H1 (cell line): ENCODE measurements at regions not wholly inside any gene's neighbourhood (a gene's known extent, or its start where the extent isn't known, plus 50 kb on each side); places are given as distances from the start of the nearest gene placed in this dataset.

ENCODE experiments used
- CTCF ChIA-PET: fragments of 300-600 bp; sonication (Branson Sonifier 250); formaldehyde crosslinking; loops from one replicate; lab custom pipeline; 2021; ENCODE audit not compliant: partially characterized antibody; lab: Charles Lee
- POLR2A ChIA-PET: fragments of 300-600 bp; sonication (Branson Sonifier 250); formaldehyde crosslinking; loops from one replicate; lab custom pipeline; 2021; ENCODE audit warnings: inconsistent platforms; ENCODE audit not compliant: partially characterized antibody; lab: Charles Lee
- DNase-seq, 2 experiments: peaks; one replicate each; pipeline versions ENCODE4 v3.0.0 to v3.0.0-alpha.2; 2010 to 2022; ENCODE audit warnings: low spot score in 2 of 2, low read depth in 1 of 2, mixed read lengths in 1 of 2
- FAIRE-seq: peaks from 2 replicates; lab custom pipeline; 2011; peaks lifted over from hg19 to GRCh38; lab: Jason Lieb, UNC
- H2AFZ ChIP-seq: 2 replicates; pipeline ENCODE4 v1.8.1; 2012; ENCODE audit warnings: low read length, inconsistent platforms
- H2AK5ac ChIP-seq: 2 replicates; pipeline ENCODE4 v1.6.1; 2013; ENCODE audit warnings: low read depth, low read length
- H2BK120ac ChIP-seq: replicated peaks from 2 replicates; pipeline ENCODE3; 2013; ENCODE audit warnings: low read depth, low read length, inconsistent platforms
- H2BK12ac ChIP-seq: 2 replicates; pipeline ENCODE4 v1.6.1; 2013; ENCODE audit warnings: low read depth, low read length
- H2BK15ac ChIP-seq: 2 replicates; pipeline ENCODE4 v1.6.1; 2013; ENCODE audit warnings: low read length
- H2BK20ac ChIP-seq: 2 replicates; pipeline ENCODE4 v1.6.1; 2013; ENCODE audit warnings: low read length
- H2BK5ac ChIP-seq: 2 replicates; pipeline ENCODE4 v1.6.1; 2013; ENCODE audit warnings: low read depth, low read length
- H3K14ac ChIP-seq: 2 replicates; pipeline ENCODE4 v1.6.1; 2013; ENCODE audit warnings: inconsistent platforms; ENCODE audit not compliant: insufficient read length
- H3K18ac ChIP-seq: 2 replicates; pipeline ENCODE4 v1.6.1; 2013; ENCODE audit warnings: low read length; ENCODE audit errors: extremely low read depth
- H3K23ac ChIP-seq: 2 replicates; pipeline ENCODE4 v1.6.1; 2013; ENCODE audit warnings: inconsistent platforms; ENCODE audit not compliant: insufficient read length
- H3K23me2 ChIP-seq: 2 replicates; pipeline ENCODE4 v1.6.1; 2013; ENCODE audit warnings: low read depth, low read length
- H3K27ac ChIP-seq: 2 replicates; pipeline ENCODE4 v1.6.1; 2011; ENCODE audit warnings: low read depth, low read length, inconsistent platforms
- H3K27me3 ChIP-seq, 4 experiments: replicated peaks in 1 of 4; 1 replicate in 1 of 4; 2 replicates in 3 of 4; pipeline versions ENCODE4 v1.6.1 to v1.8.1; 2011 to 2013; ENCODE audit warnings: low read length in 3 of 4, mild to moderate bottlenecking in 3 of 4, inconsistent platforms in 2 of 4, mixed read lengths in 2 of 4, moderate library complexity in 1 of 4; ENCODE audit not compliant: control insufficient read depth in 3 of 4, insufficient read depth in 3 of 4; ENCODE audit errors: extremely low read depth in 1 of 4
- H3K36me3 ChIP-seq, 4 experiments: 2 replicates each; pipeline versions ENCODE4 v1.6.1 to v1.8.1; 2011 to 2013; ENCODE audit warnings: mild to moderate bottlenecking in 4 of 4, low read length in 3 of 4, moderate library complexity in 2 of 4, control low read depth in 1 of 4, inconsistent platforms in 1 of 4; ENCODE audit not compliant: insufficient read depth in 4 of 4, control insufficient read depth in 2 of 4
- H3K4ac ChIP-seq: replicated peaks from 2 replicates; pipeline ENCODE3; 2013; ENCODE audit warnings: low read length, low read depth, mixed read lengths, inconsistent platforms; ENCODE audit not compliant: insufficient read length
- H3K4me1 ChIP-seq, 4 experiments: replicated peaks in 1 of 4; 1 replicate in 1 of 4; 2 replicates in 3 of 4; pipeline versions ENCODE4 v1.6.1 to v1.8.1; 2011 to 2013; ENCODE audit warnings: low read length in 3 of 4, inconsistent platforms in 2 of 4, mixed read lengths in 1 of 4; ENCODE audit not compliant: insufficient read depth in 4 of 4, control insufficient read depth in 3 of 4
- H3K4me2 ChIP-seq, 2 experiments: 2 replicates each; pipeline versions ENCODE4 v1.6.1 to v1.8.1; 2011 to 2013; ENCODE audit warnings: low read depth in 2 of 2, low read length in 2 of 2, control low read depth in 1 of 2, inconsistent platforms in 1 of 2, mild to moderate bottlenecking in 1 of 2; ENCODE audit not compliant: insufficient read depth in 1 of 2
- H3K4me3 ChIP-seq, 4 experiments: fragments of 200-600, 300-600 bp in 1 of 4; sonication (generic), shearing (Covaris generic), sonication (Bioruptor Twin) in 1 of 4; 2 replicates each; pipeline versions ENCODE4 v1.5.1 to v1.8.1; 2011 to 2016; ENCODE audit warnings: low read length in 4 of 4, low read depth in 3 of 4, control low read depth in 2 of 4, inconsistent platforms in 2 of 4, mild to moderate bottlenecking in 2 of 4, mixed read lengths in 1 of 4, moderate library complexity in 1 of 4; ENCODE audit not compliant: insufficient read depth in 2 of 4; ENCODE audit errors: extremely low read depth in 1 of 4
- H3K56ac ChIP-seq: replicated peaks from 2 replicates; pipeline ENCODE3; 2013; ENCODE audit warnings: low read depth, mild to moderate bottlenecking, mixed read lengths, low read length, inconsistent platforms; ENCODE audit not compliant: insufficient read length
- H3K79me1 ChIP-seq: 2 replicates; pipeline ENCODE4 v1.6.1; 2013; ENCODE audit warnings: low read depth, low read length, control low read depth
- H3K79me2 ChIP-seq, 2 experiments: 2 replicates each; pipeline versions ENCODE4 v1.6.1 to v1.8.1; 2012 to 2013; ENCODE audit warnings: low read length in 2 of 2, mild to moderate bottlenecking in 2 of 2, inconsistent platforms in 1 of 2; ENCODE audit not compliant: insufficient read depth in 2 of 2, control insufficient read depth in 1 of 2
- H3K9ac ChIP-seq, 4 experiments: replicated peaks in 1 of 4; 1 replicate in 1 of 4; 2 replicates in 3 of 4; pipeline versions ENCODE4 v1.6.1 to v1.8.1; 2011 to 2013; ENCODE audit warnings: low read depth in 3 of 4, low read length in 3 of 4, control low read depth in 2 of 4, mild to moderate bottlenecking in 2 of 4, moderate library complexity in 2 of 4, inconsistent platforms in 1 of 4; ENCODE audit errors: extremely low read depth in 1 of 4
- H3K9me3 ChIP-seq, 2 experiments: 2 replicates each; pipeline versions ENCODE4 v1.6.1 to v1.8.1; 2012 to 2013; ENCODE audit warnings: mild to moderate bottlenecking in 2 of 2, moderate library complexity in 2 of 2, control low read depth in 1 of 2, inconsistent platforms in 1 of 2, low read depth in 1 of 2, low read length in 1 of 2, mixed read lengths in 1 of 2; ENCODE audit not compliant: insufficient read depth in 2 of 2
- H4K20me1 ChIP-seq, 2 experiments: replicated peaks in 1 of 2; 2 replicates each; pipeline versions ENCODE3 to v1.8.1; 2011 to 2013; ENCODE audit warnings: inconsistent platforms in 2 of 2, low read length in 2 of 2, mild to moderate bottlenecking in 1 of 2; ENCODE audit not compliant: insufficient read depth in 2 of 2, control insufficient read depth in 1 of 2
- H4K5ac ChIP-seq: 2 replicates; pipeline ENCODE4 v1.6.1; 2013; ENCODE audit warnings: low read length, low read depth, mixed read lengths, inconsistent platforms; ENCODE audit not compliant: insufficient read length
- H4K8ac ChIP-seq: 2 replicates; pipeline ENCODE4 v1.8.0; 2013; ENCODE audit warnings: mild to moderate bottlenecking, moderate library complexity, low read length, inconsistent platforms; ENCODE audit not compliant: insufficient read depth; ENCODE audit errors: extremely low read depth
- H4K91ac ChIP-seq: replicated peaks from 2 replicates; pipeline ENCODE3; 2013; ENCODE audit warnings: low read length, mixed read lengths, inconsistent platforms; ENCODE audit not compliant: insufficient read length
- BACH1 ChIP-seq: IDR thresholded peaks from 2 replicates; pipeline ENCODE4 v1.6.1; 2012; ENCODE audit warnings: low read length, improper control_type of control experiment
- CHD1 ChIP-seq: IDR thresholded peaks from 2 replicates; pipeline ENCODE4 v1.6.1; 2012; ENCODE audit warnings: low read depth, low read length, improper control_type of control experiment
- GABPA ChIP-seq: IDR thresholded peaks from 2 replicates; pipeline ENCODE4 v1.6.1; 2011; ENCODE audit warnings: mild to moderate bottlenecking, low read length, moderate library complexity, borderline replicate concordance; ENCODE audit not compliant: insufficient read depth
- KDM5A ChIP-seq: fragments of 200-600 bp; IDR thresholded peaks from 2 replicates; pipeline ENCODE4 v1.7.1; 2012; ENCODE audit warnings: mild to moderate bottlenecking, low read length, inconsistent platforms, mixed read lengths
- SAP30 ChIP-seq: fragments of 300-600 bp; sonication (generic); IDR thresholded peaks from 2 replicates; pipeline ENCODE4 v1.7.1; 2012; ENCODE audit warnings: low read length, moderate library complexity, mild to moderate bottlenecking, inconsistent platforms; ENCODE audit not compliant: insufficient read depth, insufficient replicate concordance
- SIN3A ChIP-seq, 2 experiments: IDR thresholded peaks in 1 of 2; conservative IDR thresholded peaks in 1 of 2; 2 replicates each; pipeline ENCODE4 v1.6.1; 2011 to 2012; ENCODE audit warnings: low read length in 2 of 2, improper control_type of control experiment in 1 of 2, low read depth in 1 of 2, mild to moderate bottlenecking in 1 of 2
- TAF7 ChIP-seq: optimal IDR thresholded peaks from 2 replicates; pipeline ENCODE3; 2011; ENCODE audit warnings: low read depth, mild to moderate bottlenecking, inconsistent platforms, low read length, moderate library complexity, borderline replicate concordance
- WGBS, 2 experiments: shearing (Covaris generic) in 1 of 2; methylation state at CpG; one replicate each; pipeline versions ENCODE4 v1.1.6 to v1.1.7; 2013 to 2015; ENCODE audit warnings: low lambda C conversion rate in 2 of 2, mixed read lengths in 2 of 2, inconsistent platforms in 1 of 2, low coverage in 1 of 2, missing lambda C conversion rate in 1 of 2; ENCODE audit not compliant: insufficient replicate concordance in 2 of 2, insufficient coverage in 1 of 2, insufficient read length in 1 of 2; ENCODE audit errors: extremely low coverage in 1 of 2, missing lambda C conversion rate in 1 of 2; 5-methylcytosine and 5-hydroxymethylcytosine counted together
- TF ChIP-seq, protein P1 (sequence below), 3 experiments: IDR thresholded peaks; 1 replicate in 2 of 3; 2 replicates in 1 of 3; pipeline versions ENCODE4 v1.5.1 to v1.6.1; 2011; ENCODE audit warnings: low read length in 3 of 3, mild to moderate bottlenecking in 3 of 3, inconsistent platforms in 2 of 3, low read depth in 1 of 3, moderate library complexity in 1 of 3; ENCODE audit not compliant: insufficient read depth in 1 of 3; ENCODE audit errors: control extremely low read depth in 1 of 3

- WGBS, 2 experiments, result 27% methylated on average over 30 of the region's 32 CpGs; no CpG with 5 or more reads in 1 of the 2 experiments
- TF ChIP-seq, protein P1, sequence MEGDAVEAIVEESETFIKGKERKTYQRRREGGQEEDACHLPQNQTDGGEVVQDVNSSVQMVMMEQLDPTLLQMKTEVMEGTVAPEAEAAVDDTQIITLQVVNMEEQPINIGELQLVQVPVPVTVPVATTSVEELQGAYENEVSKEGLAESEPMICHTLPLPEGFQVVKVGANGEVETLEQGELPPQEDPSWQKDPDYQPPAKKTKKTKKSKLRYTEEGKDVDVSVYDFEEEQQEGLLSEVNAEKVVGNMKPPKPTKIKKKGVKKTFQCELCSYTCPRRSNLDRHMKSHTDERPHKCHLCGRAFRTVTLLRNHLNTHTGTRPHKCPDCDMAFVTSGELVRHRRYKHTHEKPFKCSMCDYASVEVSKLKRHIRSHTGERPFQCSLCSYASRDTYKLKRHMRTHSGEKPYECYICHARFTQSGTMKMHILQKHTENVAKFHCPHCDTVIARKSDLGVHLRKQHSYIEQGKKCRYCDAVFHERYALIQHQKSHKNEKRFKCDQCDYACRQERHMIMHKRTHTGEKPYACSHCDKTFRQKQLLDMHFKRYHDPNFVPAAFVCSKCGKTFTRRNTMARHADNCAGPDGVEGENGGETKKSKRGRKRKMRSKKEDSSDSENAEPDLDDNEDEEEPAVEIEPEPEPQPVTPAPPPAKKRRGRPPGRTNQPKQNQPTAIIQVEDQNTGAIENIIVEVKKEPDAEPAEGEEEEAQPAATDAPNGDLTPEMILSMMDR (IDR thresholded peaks at IDR 0.05; ENCODE audit: control extremely low read depth in 1 of 3, insufficient read depth in 1 of 3, low read depth in 1 of 3, low read length in 3 of 3), result no peak
- peak; percentile 82; the same call in 1 of the 2 replicates for TF ChIP-seq GABPA
- no peak for TF ChIP-seq SAP30
- TF ChIP-seq TAF7, result peak; percentile 11
- no peak for TF ChIP-seq KDM5A
- TF ChIP-seq SIN3A (conservative IDR thresholded peaks at IDR 0.05 in 1 of 2, IDR thresholded peaks at IDR 0.05 in 1 of 2; ENCODE audit: low read depth in 1 of 2, low read length in 2 of 2), result peak in 1 of 2 experiments; percentile 87; a peak in 2 of 4 replicates
- TF ChIP-seq BACH1, result no peak
- TF ChIP-seq CHD1, result no peak
Observed at GRCh38 chr20:63116412-63117106, 99.4 kb downstream of the YTHDF1 start.

More at GRCh38 chr20:63116412-63117106, 99.4 kb downstream of the YTHDF1 start:
- no peak overlapping the region for H3K4me2 ChIP-seq
- ChIA-PET CTCF (interaction anchor here (0.6 to 1.6 kb wide), 4 partner anchors 11 to 710 kb away, joined by 3 to 4 read pairs (median 4); no protein-coding TSS in a partner anchor), POLR2A (no interaction called here)
- H3K14ac ChIP-seq, result no peak overlapping the region
- no peak overlapping the region for H3K18ac ChIP-seq
- no peak overlapping the region for H2BK120ac ChIP-seq
- H3K4me1 ChIP-seq, result no peaks in the 10 kb centered on the region; a peak in 1 of 7 replicates
- H3K27ac ChIP-seq, result no peak overlapping the region
- peak; percentile 19 to 87 for DNase-seq
- H4K91ac ChIP-seq, result no peak overlapping the region
- no peak overlapping the region for H3K56ac ChIP-seq
- peaks cover 0 to 10% of the 10 kb centered on the region in 2 experiments for H4K20me1 ChIP-seq
- H3K4me3 ChIP-seq, result no peak overlapping the region
- no peak overlapping the region for H2AFZ ChIP-seq
- no peak overlapping the region for H2BK20ac ChIP-seq
- no peaks in the 10 kb centered on the region for H3K79me2 ChIP-seq
- no peak overlapping the region for H3K9ac ChIP-seq
- H3K9me3 ChIP-seq, result no peaks in the 10 kb centered on the region
- H4K8ac ChIP-seq, result no peak overlapping the region; the same call in 1 of the 2 replicates
- H3K79me1 ChIP-seq, result no peaks in the 10 kb centered on the region
- H3K23me2 ChIP-seq, result peaks cover 2% of the 10 kb centered on the region; the same call in 1 of the 2 replicates
- no peak for FAIRE-seq
- H3K4ac ChIP-seq, result no peak overlapping the region
- no peak overlapping the region for H2AK5ac ChIP-seq
- H3K36me3 ChIP-seq, result no peaks in the 10 kb centered on the region
- no peak overlapping the region for H4K5ac ChIP-seq
- H2BK15ac ChIP-seq, result no peak overlapping the region
- no peak overlapping the region for H2BK5ac ChIP-seq
- no peak overlapping the region for H3K23ac ChIP-seq
- peaks cover 0 to 7% (median 3%) of the 10 kb centered on the region in 4 experiments; a peak in 4 of 7 replicates for H3K27me3 ChIP-seq
- H2BK12ac ChIP-seq, result no peak overlapping the region
